ENCODE measurements at regions not wholly inside any gene's neighbourhood (a gene's known extent, or its start where the extent isn't known, plus 50 kb on each side); places are given as distances from the start of the nearest gene placed in this dataset.

GRCh38 chr12:60501124-60501729 lies 905.4 kb downstream of the SLC16A7 start:
- DNase-seq = no peak
- CTCF ChIA-PET = no interaction called here
- H3K9me3 ChIP-seq (ENCODE audit: low read length) = no peaks in the 10 kb centered on the region
- POLR2A ChIA-PET = no interaction called here
- H3K27me3 Mint-ChIP-seq = no peaks in the 10 kb centered on the region
- H3K36me3 ChIP-seq (ENCODE audit: insufficient read depth, low read length) = no peaks in the 10 kb centered on the region
- H3K27ac Mint-ChIP-seq = no peak overlapping the region
- no peaks in the 10 kb centered on the region for H3K36me3 Mint-ChIP-seq
- H3K27me3 ChIP-seq (ENCODE audit: insufficient read depth, low read length, poor library complexity, severe bottlenecking) = no peaks in the 10 kb centered on the region
- no peak overlapping the region for H3K4me3 ChIP-seq (ENCODE audit: low read length)
- peaks cover 1 to 25% (median 7%) of the 10 kb centered on the region in 5 donors for H3K9me3 Mint-ChIP-seq
- no peak overlapping the region for H3K4me3 Mint-ChIP-seq
- no peaks in the 10 kb centered on the region for H3K4me1 Mint-ChIP-seq
- H3K4me1 ChIP-seq (ENCODE audit: insufficient read depth, low read length) = no peaks in the 10 kb centered on the region
- H3K27ac ChIP-seq (ENCODE audit: low read depth, low read length) = no peak overlapping the region

DNA sequence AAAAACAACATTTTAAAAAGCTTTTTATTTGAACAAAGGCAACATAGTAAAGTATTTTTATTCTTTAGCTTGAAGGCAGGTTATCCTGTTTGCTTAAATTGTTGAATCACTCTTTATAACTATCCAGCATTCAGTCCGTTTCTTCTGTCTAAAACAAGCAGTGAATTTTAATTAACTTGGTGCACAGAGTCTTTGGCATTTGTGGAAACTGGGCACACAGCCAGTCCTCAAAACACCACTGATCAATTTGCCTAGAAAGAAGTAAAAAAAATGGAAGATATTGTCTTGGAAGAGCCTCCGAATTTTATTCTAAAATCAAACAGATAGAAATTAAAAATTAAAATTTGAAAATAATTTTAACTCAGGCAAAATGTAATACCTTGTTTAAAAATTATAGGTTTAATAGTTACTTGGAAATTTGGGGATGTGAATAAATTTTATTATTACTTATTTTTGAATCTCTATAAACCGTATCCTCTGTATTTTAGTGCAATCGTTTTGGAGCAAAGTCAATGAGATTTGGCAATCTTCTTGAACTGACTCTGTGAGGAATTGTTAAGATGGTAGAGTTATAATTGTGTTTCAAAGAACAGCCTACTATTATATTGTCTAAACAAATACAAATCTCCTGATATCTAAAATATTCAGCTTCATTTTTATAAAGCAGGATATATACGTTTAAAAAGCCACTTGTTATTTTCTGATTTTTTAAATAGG lies 927.0 kb downstream of the SLC16A7 start:
- Histone ChIP-seq H3K27ac (ENCODE audit: low read depth, low read length) (no peak overlapping the region), H3K36me3 (ENCODE audit: insufficient read depth, low read length) (no peaks in the 10 kb centered on the region), H3K27me3 (ENCODE audit: insufficient read depth, low read length, poor library complexity, severe bottlenecking) (no peaks in the 10 kb centered on the region), H3K4me3 (ENCODE audit: low read length) (no peak overlapping the region), H3K9me3 (ENCODE audit: low read length) (no peaks in the 10 kb centered on the region), H3K4me1 (ENCODE audit: insufficient read depth, low read length) (no peaks in the 10 kb centered on the region)
- CTCF ChIA-PET = no interaction called here
- Mint-ChIP-seq H3K27ac (no peak overlapping the region), H3K9me3 (peaks cover 0 to 16% (median 8%) of the 10 kb centered on the region in 5 donors), H3K4me1 (no peaks in the 10 kb centered on the region), H3K27me3 (no peaks in the 10 kb centered on the region), H3K36me3 (no peaks in the 10 kb centered on the region), H3K4me3 (no peak overlapping the region)
- POLR2A ChIA-PET = no interaction called here
- no peak for DNase-seq

DNA sequence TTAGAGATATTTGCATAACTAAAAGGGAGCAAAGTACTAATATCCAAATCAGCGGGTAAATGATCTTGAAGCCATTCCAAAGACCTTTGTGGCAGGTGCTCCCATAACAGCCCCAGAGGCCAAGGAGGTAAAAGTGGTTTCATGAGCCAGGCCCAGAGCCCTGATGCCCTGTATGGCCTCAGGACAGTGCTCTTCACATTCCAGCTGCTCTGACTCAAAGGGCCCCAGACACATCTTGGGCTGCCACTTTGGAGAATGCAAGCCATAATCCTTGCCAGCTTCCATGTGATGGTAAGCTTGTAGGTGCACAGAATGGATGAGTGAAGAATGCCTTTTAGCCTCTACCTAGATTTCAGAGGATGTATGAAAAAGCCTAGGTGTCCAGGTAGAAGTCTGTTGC lies 933.4 kb downstream of the SLC16A7 start:
- Mint-ChIP-seq H3K4me1 (no peaks in the 10 kb centered on the region), H3K9me3 (peaks cover 0 to 13% (median 6%) of the 10 kb centered on the region in 5 donors), H3K27ac (no peak overlapping the region), H3K27me3 (no peaks in the 10 kb centered on the region), H3K36me3 (no peaks in the 10 kb centered on the region), H3K4me3 (no peak overlapping the region)
- Histone ChIP-seq H3K4me3 (ENCODE audit: low read length) (no peak overlapping the region), H3K9me3 (ENCODE audit: low read length) (no peaks in the 10 kb centered on the region), H3K27me3 (ENCODE audit: insufficient read depth, low read length, poor library complexity, severe bottlenecking) (no peaks in the 10 kb centered on the region), H3K27ac (ENCODE audit: low read depth, low read length) (no peak overlapping the region), H3K4me1 (ENCODE audit: insufficient read depth, low read length) (no peaks in the 10 kb centered on the region), H3K36me3 (ENCODE audit: insufficient read depth, low read length) (no peaks in the 10 kb centered on the region)
- ChIA-PET POLR2A (no interaction called here), CTCF (no interaction called here)
- no peak for DNase-seq

DNA sequence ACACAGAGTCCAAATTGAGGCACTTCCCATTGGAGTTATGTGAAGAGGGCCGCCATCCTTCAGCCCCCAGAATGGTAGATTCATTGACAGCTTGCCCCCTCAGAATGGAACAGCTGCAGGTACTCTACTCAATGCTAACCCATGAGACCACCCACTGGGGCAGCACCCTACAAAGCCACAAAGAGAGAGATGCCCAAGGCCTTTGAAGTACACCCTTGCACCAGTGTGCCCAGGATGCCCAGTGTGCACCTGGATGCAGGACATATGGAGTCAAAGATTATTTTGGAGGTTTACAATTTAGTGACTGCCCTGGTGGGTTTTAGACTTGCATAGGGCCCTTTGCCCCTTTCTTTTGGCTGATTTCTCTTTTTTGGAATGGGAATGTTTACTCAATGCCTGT lies 933.9 kb downstream of the SLC16A7 start:
- H3K27me3 Mint-ChIP-seq = no peaks in the 10 kb centered on the region

DNA sequence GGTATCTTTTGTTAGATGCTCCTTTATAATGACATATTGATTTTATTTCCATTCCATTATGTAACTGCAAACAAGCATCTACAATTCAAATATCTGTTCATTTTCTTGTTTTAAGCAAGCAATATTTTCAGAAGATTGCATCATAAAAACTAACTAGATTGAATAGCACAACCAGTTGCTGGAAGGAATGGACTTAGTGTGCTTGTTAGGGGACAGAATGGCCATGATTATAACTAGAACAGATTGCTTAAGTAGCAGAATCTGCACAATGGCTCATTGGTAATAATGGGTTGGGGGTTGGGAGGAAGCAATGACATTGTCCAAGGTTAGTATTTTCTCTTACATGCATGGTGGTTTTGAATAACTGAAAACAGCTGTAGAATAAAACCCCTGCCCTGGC lies 939.5 kb downstream of the SLC16A7 start:
- Histone ChIP-seq H3K27ac (ENCODE audit: low read depth, low read length) (no peak overlapping the region), H3K9me3 (ENCODE audit: low read length) (no peaks in the 10 kb centered on the region), H3K4me3 (ENCODE audit: low read length) (no peak overlapping the region), H3K4me1 (ENCODE audit: insufficient read depth, low read length) (no peaks in the 10 kb centered on the region), H3K36me3 (ENCODE audit: insufficient read depth, low read length) (no peaks in the 10 kb centered on the region), H3K27me3 (ENCODE audit: insufficient read depth, low read length, poor library complexity, severe bottlenecking) (no peaks in the 10 kb centered on the region)
- ChIA-PET CTCF (no interaction called here), POLR2A (no interaction called here)
- no peak overlapping the region for H3K27ac Mint-ChIP-seq
- H3K4me1 Mint-ChIP-seq = no peaks in the 10 kb centered on the region
- H3K36me3 Mint-ChIP-seq = no peaks in the 10 kb centered on the region
- no peak for DNase-seq
- peaks cover 2 to 18% (median 5%) of the 10 kb centered on the region in 5 donors for H3K9me3 Mint-ChIP-seq
- no peak overlapping the region for H3K4me3 Mint-ChIP-seq
- no peaks in the 10 kb centered on the region for H3K27me3 Mint-ChIP-seq

More for the DNA sequence above, 933.9 kb downstream of the SLC16A7 start:
- H3K36me3 Mint-ChIP-seq = no peaks in the 10 kb centered on the region
- H3K4me3 Mint-ChIP-seq = no peak overlapping the region
- no peak for DNase-seq
- H3K9me3 Mint-ChIP-seq = peaks cover 0 to 13% (median 6%) of the 10 kb centered on the region in 5 donors
- Histone ChIP-seq H3K9me3 (ENCODE audit: low read length) (no peaks in the 10 kb centered on the region), H3K36me3 (ENCODE audit: insufficient read depth, low read length) (no peaks in the 10 kb centered on the region), H3K4me3 (ENCODE audit: low read length) (no peak overlapping the region), H3K27me3 (ENCODE audit: insufficient read depth, low read length, poor library complexity, severe bottlenecking) (no peaks in the 10 kb centered on the region), H3K27ac (ENCODE audit: low read depth, low read length) (no peak overlapping the region), H3K4me1 (ENCODE audit: insufficient read depth, low read length) (no peaks in the 10 kb centered on the region)
- H3K4me1 Mint-ChIP-seq = no peaks in the 10 kb centered on the region
- CTCF ChIA-PET = no interaction called here
- no peak overlapping the region for H3K27ac Mint-ChIP-seq
- POLR2A ChIA-PET = no interaction called here

DNA sequence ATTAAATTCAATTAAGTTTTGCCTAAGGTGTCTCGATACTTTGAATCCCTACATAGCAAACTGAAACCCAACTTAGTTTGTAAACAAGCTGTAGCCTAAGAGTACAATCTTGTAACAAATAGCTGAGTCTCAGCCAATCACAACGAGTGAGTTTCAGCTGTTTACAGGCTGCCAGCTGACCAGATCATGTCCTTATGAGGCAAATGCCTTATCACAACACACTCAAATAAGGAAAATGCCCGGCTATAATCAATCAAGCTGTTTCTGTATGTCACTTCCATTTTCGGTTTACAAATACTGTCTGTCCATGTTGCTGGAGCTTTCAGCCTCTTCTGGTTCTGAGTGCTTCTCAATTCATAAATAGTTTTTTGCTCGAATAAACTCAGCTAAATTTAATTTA lies 943.8 kb downstream of the SLC16A7 start:
- Mint-ChIP-seq H3K4me1 (no peaks in the 10 kb centered on the region), H3K27me3 (no peaks in the 10 kb centered on the region), H3K9me3 (peaks cover 0 to 34% (median 7%) of the 10 kb centered on the region in 5 donors), H3K4me3 (no peak overlapping the region), H3K36me3 (no peaks in the 10 kb centered on the region), H3K27ac (no peak overlapping the region)
- Histone ChIP-seq H3K4me1 (ENCODE audit: insufficient read depth, low read length) (no peaks in the 10 kb centered on the region), H3K36me3 (ENCODE audit: insufficient read depth, low read length) (no peaks in the 10 kb centered on the region), H3K27me3 (ENCODE audit: insufficient read depth, low read length, poor library complexity, severe bottlenecking) (no peaks in the 10 kb centered on the region), H3K4me3 (ENCODE audit: low read length) (no peak overlapping the region), H3K27ac (ENCODE audit: low read depth, low read length) (no peak overlapping the region), H3K9me3 (ENCODE audit: low read length) (no peaks in the 10 kb centered on the region)
- no peak for DNase-seq
- POLR2A ChIA-PET = no interaction called here
- CTCF ChIA-PET = no interaction called here

- H3K4me1 Mint-ChIP-seq = no peaks in the 10 kb centered on the region
- Histone ChIP-seq H3K36me3 (ENCODE audit: insufficient read depth, low read length) (no peaks in the 10 kb centered on the region), H3K4me1 (ENCODE audit: insufficient read depth, low read length) (no peaks in the 10 kb centered on the region), H3K27me3 (ENCODE audit: insufficient read depth, low read length, poor library complexity, severe bottlenecking) (no peaks in the 10 kb centered on the region), H3K4me3 (ENCODE audit: low read length) (no peak overlapping the region), H3K9me3 (ENCODE audit: low read length) (no peaks in the 10 kb centered on the region), H3K27ac (ENCODE audit: low read depth, low read length) (no peak overlapping the region)
- ChIA-PET POLR2A (no interaction called here), CTCF (no interaction called here)
- H3K27ac Mint-ChIP-seq = no peak overlapping the region
- no peak for DNase-seq
- H3K9me3 Mint-ChIP-seq = peaks cover 0 to 19% (median 13%) of the 10 kb centered on the region in 5 donors
- no peaks in the 10 kb centered on the region for H3K36me3 Mint-ChIP-seq
- no peak overlapping the region for H3K4me3 Mint-ChIP-seq
- H3K27me3 Mint-ChIP-seq = no peaks in the 10 kb centered on the region
These were observed 973.1 kb downstream of the SLC16A7 start for GRCh38 chr12:60568914-60569313.

GRCh38 chr12:60577607-60578006 lies 981.8 kb downstream of the SLC16A7 start:
- Mint-ChIP-seq H3K4me1 (no peaks in the 10 kb centered on the region), H3K9me3 (peaks cover 0 to 10% (median 3%) of the 10 kb centered on the region in 5 donors), H3K27me3 (no peaks in the 10 kb centered on the region), H3K36me3 (no peaks in the 10 kb centered on the region), H3K4me3 (no peak overlapping the region), H3K27ac (no peak overlapping the region)
- Histone ChIP-seq H3K9me3 (ENCODE audit: low read length) (no peaks in the 10 kb centered on the region), H3K27me3 (ENCODE audit: insufficient read depth, low read length, poor library complexity, severe bottlenecking) (no peaks in the 10 kb centered on the region), H3K4me1 (ENCODE audit: insufficient read depth, low read length) (no peaks in the 10 kb centered on the region), H3K27ac (ENCODE audit: low read depth, low read length) (no peak overlapping the region), H3K4me3 (ENCODE audit: low read length) (no peak overlapping the region), H3K36me3 (ENCODE audit: insufficient read depth, low read length) (no peaks in the 10 kb centered on the region)
- ChIA-PET POLR2A (no interaction called here), CTCF (no interaction called here)
- no peak for DNase-seq

All from CD8-positive, alpha-beta memory T cell (primary cell).